Fibroblast of gingiva (primary cell): ENCODE measurements at regions not wholly inside any gene's neighbourhood (a gene's known extent, or its start where the extent isn't known, plus 50 kb on each side); places are given as distances from the start of the nearest gene placed in this dataset.
"Not testable (repeated sequence)": the region's sequence is repeated elsewhere in the genome, so short reads cannot be mapped to it uniquely, and the experiment has no call there.

ENCODE experiments used
- DNase-seq: peaks from one replicate; pipeline ENCODE4 v3.0.0-alpha.2; 2011; ENCODE audit warnings: low read depth

GRCh38 chr18:71371951-71372605 is 1083.2 kb downstream of the SOCS6 start:
- no peak for DNase-seq

- DNase-seq, result no peak
These were observed 1082.0 kb downstream of the SOCS6 start for GRCh38 chr18:71370671-71371445.

- DNase-seq, result no peak
These were observed 1081.2 kb downstream of the SOCS6 start for GRCh38 chr18:71370095-71370494.

GRCh38 chr18:71362140-71362539 is 1073.3 kb downstream of the SOCS6 start:
- DNase-seq, result no peak

- DNase-seq, result not testable (repeated sequence)
These were observed 1066.8 kb downstream of the SOCS6 start for GRCh38 chr18:71355599-71355998.

- DNase-seq, result no peak
These were observed 1063.8 kb downstream of the SOCS6 start for GRCh38 chr18:71352618-71353017.

GRCh38 chr18:71336576-71337210 is 1047.8 kb downstream of the SOCS6 start:
- no peak for DNase-seq

- no peak for DNase-seq
These were observed 1040.7 kb downstream of the SOCS6 start for GRCh38 chr18:71329563-71329962.

GRCh38 chr18:71329114-71329513 is 1040.3 kb downstream of the SOCS6 start:
- DNase-seq, result no peak

- DNase-seq, result no peak
These were observed 1039.0 kb downstream of the SOCS6 start for GRCh38 chr18:71327850-71328249.

- DNase-seq, result no peak
These were observed 1038.6 kb downstream of the SOCS6 start for GRCh38 chr18:71327441-71327840.

GRCh38 chr18:71326826-71327225 is 1038.0 kb downstream of the SOCS6 start:
- no peak for DNase-seq

GRCh38 chr18:71324356-71324755 is 1035.5 kb downstream of the SOCS6 start:
- no peak for DNase-seq

GRCh38 chr18:71322201-71322600 is 1033.4 kb downstream of the SOCS6 start:
- no peak for DNase-seq

- no peak for DNase-seq
These were observed 1032.5 kb downstream of the SOCS6 start for GRCh38 chr18:71321319-71321718.

GRCh38 chr18:71304856-71305255 is 1016.0 kb downstream of the SOCS6 start:
- no peak for DNase-seq

- not testable (repeated sequence) for DNase-seq
These were observed 1014.9 kb downstream of the SOCS6 start for GRCh38 chr18:71303743-71304142.

GRCh38 chr18:71301596-71301995 is 1012.8 kb downstream of the SOCS6 start:
- no peak for DNase-seq

GRCh38 chr18:71294201-71294600 is 1005.4 kb downstream of the SOCS6 start:
- DNase-seq, result not testable (repeated sequence)

- DNase-seq, result no peak
These were observed 1004.5 kb downstream of the SOCS6 start for GRCh38 chr18:71293322-71293721.

- no peak for DNase-seq
These were observed 998.4 kb downstream of the SOCS6 start for GRCh38 chr18:71287268-71287667.

- no peak for DNase-seq
These were observed 963.6 kb downstream of the SOCS6 start for GRCh38 chr18:71252351-71252865.

GRCh38 chr18:71250191-71250590 is 961.3 kb downstream of the SOCS6 start:
- DNase-seq, result no peak
